HG03045 (cell line): ENCODE measurements at regions not wholly inside any gene's neighbourhood (a gene's known extent, or its start where the extent isn't known, plus 50 kb on each side); places are given as distances from the start of the nearest gene placed in this dataset.
"Not testable (repeated sequence)": the region's sequence is repeated elsewhere in the genome, so short reads cannot be mapped to it uniquely, and the experiment has no call there.

ENCODE experiments used
- ATAC-seq: cut with Tn5 transposase; IDR thresholded peaks from one replicate; pipeline ENCODE4 v1.9.1; 2021; ENCODE audit warnings: mild to moderate bottlenecking, moderate library complexity; ENCODE audit not compliant: unreplicated experiment

- ATAC-seq, result no peak
Measured at GRCh38 chr4:189533603-189534002, 407.1 kb upstream of the FRG1 start.

- no peak for ATAC-seq
Measured at GRCh38 chr4:189547559-189547958, 393.1 kb upstream of the FRG1 start.

- ATAC-seq, result no peak
Measured at GRCh38 chr4:189548484-189549125, 392.1 kb upstream of the FRG1 start.

GRCh38 chr4:189551931-189552670, 388.6 kb upstream of the FRG1 start:
- ATAC-seq, result not testable (repeated sequence)

GRCh38 chr4:189560605-189561004, 380.1 kb upstream of the FRG1 start:
- not testable (repeated sequence) for ATAC-seq

- not testable (repeated sequence) for ATAC-seq
Measured at GRCh38 chr4:189563751-189564150, 376.9 kb upstream of the FRG1 start.

- not testable (repeated sequence) for ATAC-seq
Measured at GRCh38 chr4:189566271-189566670, 374.4 kb upstream of the FRG1 start.

GRCh38 chr4:189566900-189567299, 373.8 kb upstream of the FRG1 start:
- ATAC-seq, result not testable (repeated sequence)

- ATAC-seq, result not testable (repeated sequence)
Measured at GRCh38 chr4:189579645-189580044, 361.0 kb upstream of the FRG1 start.

GRCh38 chr4:189586908-189587632, 353.6 kb upstream of the FRG1 start:
- ATAC-seq, result not testable (repeated sequence)

GRCh38 chr4:189589201-189589600, 351.5 kb upstream of the FRG1 start:
- ATAC-seq, result not testable (repeated sequence)

GRCh38 chr4:189592890-189593289, 347.8 kb upstream of the FRG1 start:
- ATAC-seq, result no peak

GRCh38 chr4:189597341-189597740, 343.3 kb upstream of the FRG1 start:
- ATAC-seq, result no peak

GRCh38 chr4:189600264-189600663, 340.4 kb upstream of the FRG1 start:
- ATAC-seq, result no peak

GRCh38 chr4:189600718-189601435, 339.8 kb upstream of the FRG1 start:
- ATAC-seq, result no peak

GRCh38 chr4:189602827-189603226, 337.8 kb upstream of the FRG1 start:
- not testable (repeated sequence) for ATAC-seq

- not testable (repeated sequence) for ATAC-seq
Measured at GRCh38 chr4:189610571-189610970, 330.1 kb upstream of the FRG1 start.

- no peak for ATAC-seq
Measured at GRCh38 chr4:189613207-189613606, 327.5 kb upstream of the FRG1 start.

- no peak for ATAC-seq
Measured at GRCh38 chr4:189615217-189615663, 325.4 kb upstream of the FRG1 start.

GRCh38 chr4:189617741-189618140, 322.9 kb upstream of the FRG1 start:
- not testable (repeated sequence) for ATAC-seq
